GM21723 (cell line): ENCODE measurements at regions not wholly inside any gene's neighbourhood (a gene's known extent, or its start where the extent isn't known, plus 50 kb on each side); places are given as distances from the start of the nearest gene placed in this dataset.

Experiments used
- ATAC-seq: cut with Tn5 transposase; IDR thresholded peaks from one replicate; pipeline ENCODE4 v1.9.1; 2021; ENCODE audit warnings: mild to moderate bottlenecking, moderate library complexity; ENCODE audit not compliant: unreplicated experiment

- ATAC-seq, result no peak
Observed at GRCh38 chr10:111968647-111969046, 214.9 kb downstream of the GPAM start.

GRCh38 chr10:111970111-111970510, 213.5 kb downstream of the GPAM start:
- ATAC-seq, result no peak

GRCh38 chr10:111972109-111972508, 211.5 kb downstream of the GPAM start:
- ATAC-seq, result no peak

GRCh38 chr10:111973306-111973705, 210.3 kb downstream of the GPAM start:
- no peak for ATAC-seq

GRCh38 chr10:111973826-111974225, 209.7 kb downstream of the GPAM start:
- ATAC-seq, result no peak

GRCh38 chr10:111974325-111974724, 209.2 kb downstream of the GPAM start:
- no peak for ATAC-seq

GRCh38 chr10:111976557-111976956, 207.0 kb downstream of the GPAM start:
- ATAC-seq, result no peak

- no peak for ATAC-seq
Observed at GRCh38 chr10:111984057-111984456, 199.5 kb downstream of the GPAM start.

- ATAC-seq, result no peak
Observed at GRCh38 chr10:111986079-111986478, 197.5 kb downstream of the GPAM start.

- no peak for ATAC-seq
Observed at GRCh38 chr10:111988646-111989045, 194.9 kb downstream of the GPAM start.

- no peak for ATAC-seq
Observed at GRCh38 chr10:111989136-111989911, 194.2 kb downstream of the GPAM start.

- ATAC-seq, result no peak
Observed at GRCh38 chr10:111990734-111991133, 192.8 kb downstream of the GPAM start.

- ATAC-seq, result no peak
Observed at GRCh38 chr10:111993321-111993720, 190.2 kb downstream of the GPAM start.

GRCh38 chr10:111993872-111994426, 189.6 kb downstream of the GPAM start:
- ATAC-seq, result no peak

GRCh38 chr10:111996103-111996502, 187.5 kb downstream of the GPAM start:
- peak; percentile 98 for ATAC-seq

GRCh38 chr10:111998728-111999127, 184.8 kb downstream of the GPAM start:
- no peak for ATAC-seq

GRCh38 chr10:111999205-111999914, 184.2 kb downstream of the GPAM start:
- ATAC-seq, result no peak

GRCh38 chr10:111999915-112000302, 183.7 kb downstream of the GPAM start:
- ATAC-seq, result no peak

GRCh38 chr10:112000466-112000865, 183.1 kb downstream of the GPAM start:
- no peak for ATAC-seq

- ATAC-seq, result no peak
Observed at GRCh38 chr10:112002206-112002605, 181.4 kb downstream of the GPAM start.

GRCh38 chr10:112004075-112004474, 179.5 kb downstream of the GPAM start:
- no peak for ATAC-seq

GRCh38 chr10:112005044-112005443, 178.5 kb downstream of the GPAM start:
- no peak for ATAC-seq
